DOHH2 (cell line): ENCODE measurements at regions not wholly inside any gene's neighbourhood (a gene's known extent, or its start where the extent isn't known, plus 50 kb on each side); places are given as distances from the start of the nearest gene placed in this dataset.

Experiments used
- H3F3A ChIP-seq: fragments of 200-600 bp; sonication (generic), shearing (Covaris generic); 2 replicates; pipeline ENCODE4 v1.6.0; 2016; ENCODE audit warnings: antibody characterized with exemption, mild to moderate bottlenecking; ENCODE audit not compliant: control insufficient read depth, insufficient read depth
- H3K27ac ChIP-seq: fragments of 200-600 bp; sonication (generic); 2 replicates; pipeline ENCODE4 v1.5.1; 2014; ENCODE audit warnings: low read depth, mild to moderate bottlenecking, low read length, moderate library complexity
- H3K27me3 ChIP-seq: fragments of 200-600 bp; sonication (generic); 2 replicates; pipeline ENCODE4 v1.6.1; 2014; ENCODE audit warnings: mild to moderate bottlenecking, low read length, mixed read lengths; ENCODE audit not compliant: control insufficient read depth
- H3K36me3 ChIP-seq: fragments of 200-600 bp; sonication (generic); 2 replicates; pipeline ENCODE4 v1.6.1; 2014; ENCODE audit warnings: mild to moderate bottlenecking, low read length, moderate library complexity, mixed read lengths; ENCODE audit not compliant: control insufficient read depth
- H3K4me1 ChIP-seq: fragments of 200-600 bp; sonication (generic); 2 replicates; pipeline ENCODE4 v1.6.1; 2014; ENCODE audit warnings: mild to moderate bottlenecking, low read length, mixed read lengths; ENCODE audit not compliant: control insufficient read depth
- H3K4me2 ChIP-seq: fragments of 200-600 bp; sonication (generic); 2 replicates; pipeline ENCODE4 v1.6.0; 2014; ENCODE audit warnings: mild to moderate bottlenecking, low read length, moderate library complexity
- H3K4me3 ChIP-seq: fragments of 200-600 bp; sonication (generic); 2 replicates; pipeline ENCODE4 v1.5.1; 2014; ENCODE audit warnings: mild to moderate bottlenecking, low read length, mixed read lengths
- H3K79me2 ChIP-seq: fragments of 200-600 bp; sonication (generic); 2 replicates; pipeline ENCODE4 v1.6.1; 2014; ENCODE audit warnings: mild to moderate bottlenecking, low read length, mixed read lengths; ENCODE audit not compliant: control insufficient read depth
- H3K9me2 ChIP-seq: fragments of 200-600 bp; sonication (generic); replicated peaks from 2 replicates; pipeline ENCODE4 v1.6.1; 2014; ENCODE audit warnings: mild to moderate bottlenecking, low read length, mixed read lengths; ENCODE audit not compliant: control insufficient read depth
- H3K9me3 ChIP-seq: fragments of 200-600 bp; sonication (generic); 2 replicates; pipeline ENCODE4 v1.6.1; 2014; ENCODE audit warnings: antibody characterized with exemption, low read length, mixed read lengths; ENCODE audit not compliant: control insufficient read depth, insufficient read depth
- H4K20me1 ChIP-seq: fragments of 200-600 bp; sonication (generic); 2 replicates; pipeline ENCODE4 v1.6.0; 2014; ENCODE audit warnings: low read depth, mild to moderate bottlenecking, antibody characterized with exemption, low read length, moderate library complexity; ENCODE audit not compliant: control insufficient read depth, insufficient read depth
- EZH2phosphoT487 ChIP-seq: fragments of 200-600 bp; sonication (generic); IDR thresholded peaks from 2 replicates; pipeline ENCODE4 v1.6.1; 2017; ENCODE audit warnings: borderline replicate concordance, mild to moderate bottlenecking, antibody characterized with exemption, low read length, moderate library complexity, mixed read lengths
- TF ChIP-seq, protein P1 (sequence below): fragments of 200-600 bp; sonication (generic); IDR thresholded peaks from one replicate; pipeline ENCODE4 v1.5.1; 2014; ENCODE audit warnings: antibody characterized with exemption, mild to moderate bottlenecking, low read depth, low read length; ENCODE audit not compliant: poor library complexity, severe bottlenecking

DNA sequence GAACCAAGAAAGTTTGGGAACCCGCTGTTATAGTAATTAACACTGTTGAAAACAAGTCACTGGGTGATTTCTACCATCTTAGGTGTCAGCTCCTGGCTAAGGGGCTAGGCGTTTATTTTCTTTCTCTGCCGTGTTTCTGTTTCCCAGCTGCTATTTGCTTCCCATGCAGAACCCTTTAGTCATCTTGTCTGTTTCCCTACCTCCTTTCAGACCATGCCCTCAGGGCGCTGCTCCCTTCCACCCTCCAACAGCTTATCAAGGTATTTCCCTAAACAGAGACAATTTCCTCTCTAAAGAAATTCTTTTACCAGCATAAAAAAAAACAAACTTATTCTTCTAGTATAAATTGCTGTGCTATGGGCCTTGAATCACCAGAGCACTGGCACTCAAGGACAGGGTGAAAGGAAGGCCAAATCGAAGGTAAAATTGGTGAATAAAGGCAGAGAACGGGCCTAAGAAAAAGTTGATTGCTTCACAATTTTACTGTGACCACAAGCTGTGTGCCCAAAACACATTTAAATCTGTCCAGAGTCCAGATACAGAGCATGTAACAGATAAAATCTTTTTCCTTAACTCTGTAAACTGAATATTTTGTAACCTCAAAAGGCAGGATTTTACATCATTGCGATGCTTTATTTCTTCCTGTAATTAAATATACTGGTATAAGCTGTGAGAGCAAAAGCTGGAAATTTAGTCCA, 319.2 kb downstream of the ZNF621 start:
- Histone ChIP-seq H3K4me2 (no peak overlapping the region), H3K4me3 (no peak overlapping the region), H3F3A (no peaks in the 10 kb centered on the region), H3K36me3 (no peaks in the 10 kb centered on the region), H3K9me2 (no peaks in the 10 kb centered on the region), H4K20me1 (no peaks in the 10 kb centered on the region), H3K9me3 (no peaks in the 10 kb centered on the region), H3K27me3 (peaks cover 3% of the 10 kb centered on the region; the same call in 1 of the 2 replicates), H3K27ac (no peak overlapping the region), H3K79me2 (no peaks in the 10 kb centered on the region), H3K4me1 (no peaks in the 10 kb centered on the region)
- TF ChIP-seq EZH2phosphoT487, result no peak
- TF ChIP-seq, protein P1, sequence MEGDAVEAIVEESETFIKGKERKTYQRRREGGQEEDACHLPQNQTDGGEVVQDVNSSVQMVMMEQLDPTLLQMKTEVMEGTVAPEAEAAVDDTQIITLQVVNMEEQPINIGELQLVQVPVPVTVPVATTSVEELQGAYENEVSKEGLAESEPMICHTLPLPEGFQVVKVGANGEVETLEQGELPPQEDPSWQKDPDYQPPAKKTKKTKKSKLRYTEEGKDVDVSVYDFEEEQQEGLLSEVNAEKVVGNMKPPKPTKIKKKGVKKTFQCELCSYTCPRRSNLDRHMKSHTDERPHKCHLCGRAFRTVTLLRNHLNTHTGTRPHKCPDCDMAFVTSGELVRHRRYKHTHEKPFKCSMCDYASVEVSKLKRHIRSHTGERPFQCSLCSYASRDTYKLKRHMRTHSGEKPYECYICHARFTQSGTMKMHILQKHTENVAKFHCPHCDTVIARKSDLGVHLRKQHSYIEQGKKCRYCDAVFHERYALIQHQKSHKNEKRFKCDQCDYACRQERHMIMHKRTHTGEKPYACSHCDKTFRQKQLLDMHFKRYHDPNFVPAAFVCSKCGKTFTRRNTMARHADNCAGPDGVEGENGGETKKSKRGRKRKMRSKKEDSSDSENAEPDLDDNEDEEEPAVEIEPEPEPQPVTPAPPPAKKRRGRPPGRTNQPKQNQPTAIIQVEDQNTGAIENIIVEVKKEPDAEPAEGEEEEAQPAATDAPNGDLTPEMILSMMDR, result no peak

DNA sequence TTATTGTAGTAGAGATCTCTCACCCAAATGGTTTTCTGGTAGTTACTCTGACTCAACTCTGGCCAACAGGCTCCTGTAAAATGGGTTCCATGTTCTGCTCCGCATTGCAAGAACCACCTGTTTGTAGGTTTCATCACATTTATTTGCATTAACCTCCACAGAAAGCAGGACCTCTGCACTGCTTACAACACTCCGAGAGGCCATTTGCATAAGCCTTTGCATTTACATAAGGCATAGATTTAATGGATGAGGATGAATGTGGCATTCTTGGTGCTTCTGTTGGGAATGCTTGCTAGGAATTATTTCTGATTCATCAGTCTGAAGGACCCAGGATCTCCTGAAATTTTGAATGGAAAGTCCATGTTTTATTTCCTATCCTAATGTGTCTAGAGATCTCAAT, 320.1 kb downstream of the ZNF621 start:
- no peaks in the 10 kb centered on the region for H3K79me2 ChIP-seq
- no peak for TF ChIP-seq EZH2phosphoT487
- TF ChIP-seq, protein P1, result no peak
- no peak overlapping the region for H3K27ac ChIP-seq
- no peak overlapping the region for H3K4me2 ChIP-seq
- no peaks in the 10 kb centered on the region for H3K9me2 ChIP-seq
- no peaks in the 10 kb centered on the region for H4K20me1 ChIP-seq
- no peaks in the 10 kb centered on the region for H3K4me1 ChIP-seq
- H3K36me3 ChIP-seq, result no peaks in the 10 kb centered on the region
- peaks cover 3% of the 10 kb centered on the region; the same call in 1 of the 2 replicates for H3K27me3 ChIP-seq
- H3K4me3 ChIP-seq, result no peak overlapping the region
- H3K9me3 ChIP-seq, result no peaks in the 10 kb centered on the region
- H3F3A ChIP-seq, result no peaks in the 10 kb centered on the region

DNA sequence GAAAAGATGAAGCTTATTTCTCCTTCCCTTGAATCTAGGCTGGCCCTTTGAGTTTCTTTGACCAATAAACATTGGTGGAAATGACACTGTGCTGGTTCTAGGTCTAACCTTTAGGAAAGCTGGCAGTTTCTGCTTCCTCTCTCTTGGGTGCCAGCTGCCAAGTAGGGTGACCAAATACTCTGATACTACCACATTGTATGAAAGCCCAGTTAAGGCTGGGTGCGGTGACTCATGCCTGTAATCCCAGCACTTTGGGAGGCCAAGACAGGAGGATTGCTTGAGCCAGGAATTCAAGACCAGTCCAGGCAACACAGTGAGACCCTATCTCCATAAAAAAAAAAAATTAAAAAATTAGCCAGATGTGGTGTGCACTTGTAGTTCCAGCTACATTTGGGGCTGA, 320.7 kb downstream of the ZNF621 start:
- H3K9me3 ChIP-seq, result no peaks in the 10 kb centered on the region
- H3K79me2 ChIP-seq, result no peaks in the 10 kb centered on the region
- no peak overlapping the region for H3K27ac ChIP-seq
- no peak overlapping the region for H3K4me2 ChIP-seq
- no peaks in the 10 kb centered on the region for H3K9me2 ChIP-seq
- TF ChIP-seq, protein P1, result no peak
- TF ChIP-seq EZH2phosphoT487, result no peak
- peaks cover 3% of the 10 kb centered on the region; the same call in 1 of the 2 replicates for H3K27me3 ChIP-seq
- H3K4me3 ChIP-seq, result no peak overlapping the region
- no peaks in the 10 kb centered on the region for H3K4me1 ChIP-seq
- no peaks in the 10 kb centered on the region for H3K36me3 ChIP-seq
- H4K20me1 ChIP-seq, result no peaks in the 10 kb centered on the region
- no peaks in the 10 kb centered on the region for H3F3A ChIP-seq
